Panc1 (cell line): ENCODE measurements at regions not wholly inside any gene's neighbourhood (a gene's known extent, or its start where the extent isn't known, plus 50 kb on each side); places are given as distances from the start of the nearest gene placed in this dataset.

Experiments
- CTCF ChIP-seq: fragments of 450-650 bp; IDR thresholded peaks from 2 replicates; pipeline ENCODE4 v1.5.1; 2017; ENCODE audit warnings: mild to moderate bottlenecking
- POLR2AphosphoS5 ChIP-seq: IDR thresholded peaks from 2 replicates; pipeline ENCODE4 v1.6.1; 2012; ENCODE audit warnings: mild to moderate bottlenecking, low read depth, low read length, moderate library complexity
- REST ChIP-seq, 2 experiments: IDR thresholded peaks; 2 replicates each; pipeline ENCODE4 v1.6.1; 2011 to 2012; ENCODE audit warnings: low read depth in 2 of 2, control low read depth in 1 of 2, low read length in 1 of 2, mild to moderate bottlenecking in 1 of 2, moderate library complexity in 1 of 2; ENCODE audit not compliant: insufficient read depth in 1 of 2

- TF ChIP-seq CTCF: no peak
- TF ChIP-seq POLR2AphosphoS5: no peak
- no peak for TF ChIP-seq REST (IDR thresholded peaks at IDR 0.05; ENCODE audit: insufficient read depth in 1 of 2, low read depth in 2 of 2, low read length in 1 of 2)
Measured at GRCh38 chr6:135128268-135128914, 52.7 kb upstream of the MYB start.
